ENCODE measurements at regions not wholly inside any gene's neighbourhood (a gene's known extent, or its start where the extent isn't known, plus 50 kb on each side); places are given as distances from the start of the nearest gene placed in this dataset.

DNA sequence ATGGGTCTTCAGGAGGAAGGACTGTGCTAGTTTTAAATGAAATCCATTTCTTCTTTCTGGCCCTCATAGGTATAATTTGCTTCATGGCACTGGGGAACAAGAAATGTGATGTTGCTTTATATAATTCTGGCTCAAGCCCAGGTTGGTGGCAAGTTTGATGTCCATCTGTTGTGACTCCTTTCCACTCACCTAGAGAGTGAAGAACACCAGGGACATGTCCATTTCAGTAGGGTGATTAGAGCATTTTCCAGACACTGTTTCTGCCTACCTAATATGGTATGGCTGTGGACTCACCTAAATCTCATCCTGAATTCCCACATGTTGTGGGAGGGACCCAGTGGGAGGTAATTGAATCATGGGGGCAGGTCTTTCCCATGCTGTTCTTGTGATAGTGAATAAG is 278.1 kb downstream of the LMX1A start:
- H3K36me3 ChIP-seq (ENCODE audit: insufficient read depth, low read length), result no peaks in the 10 kb centered on the region
- H3F3A ChIP-seq (ENCODE audit: insufficient read depth, low read length, poor library complexity, severe bottlenecking), result no peaks in the 10 kb centered on the region
- no peaks in the 10 kb centered on the region for H3K9me2 ChIP-seq (ENCODE audit: insufficient read depth, low read length)
- H3K27ac ChIP-seq (ENCODE audit: low read length), result no peak overlapping the region
- H4K20me1 ChIP-seq (ENCODE audit: insufficient read depth), result no peaks in the 10 kb centered on the region
- TF ChIP-seq EP300 (conservative IDR thresholded peaks at IDR 0.05; ENCODE audit: poor library complexity, severe bottlenecking), result no peak
- TF ChIP-seq, protein P1, sequence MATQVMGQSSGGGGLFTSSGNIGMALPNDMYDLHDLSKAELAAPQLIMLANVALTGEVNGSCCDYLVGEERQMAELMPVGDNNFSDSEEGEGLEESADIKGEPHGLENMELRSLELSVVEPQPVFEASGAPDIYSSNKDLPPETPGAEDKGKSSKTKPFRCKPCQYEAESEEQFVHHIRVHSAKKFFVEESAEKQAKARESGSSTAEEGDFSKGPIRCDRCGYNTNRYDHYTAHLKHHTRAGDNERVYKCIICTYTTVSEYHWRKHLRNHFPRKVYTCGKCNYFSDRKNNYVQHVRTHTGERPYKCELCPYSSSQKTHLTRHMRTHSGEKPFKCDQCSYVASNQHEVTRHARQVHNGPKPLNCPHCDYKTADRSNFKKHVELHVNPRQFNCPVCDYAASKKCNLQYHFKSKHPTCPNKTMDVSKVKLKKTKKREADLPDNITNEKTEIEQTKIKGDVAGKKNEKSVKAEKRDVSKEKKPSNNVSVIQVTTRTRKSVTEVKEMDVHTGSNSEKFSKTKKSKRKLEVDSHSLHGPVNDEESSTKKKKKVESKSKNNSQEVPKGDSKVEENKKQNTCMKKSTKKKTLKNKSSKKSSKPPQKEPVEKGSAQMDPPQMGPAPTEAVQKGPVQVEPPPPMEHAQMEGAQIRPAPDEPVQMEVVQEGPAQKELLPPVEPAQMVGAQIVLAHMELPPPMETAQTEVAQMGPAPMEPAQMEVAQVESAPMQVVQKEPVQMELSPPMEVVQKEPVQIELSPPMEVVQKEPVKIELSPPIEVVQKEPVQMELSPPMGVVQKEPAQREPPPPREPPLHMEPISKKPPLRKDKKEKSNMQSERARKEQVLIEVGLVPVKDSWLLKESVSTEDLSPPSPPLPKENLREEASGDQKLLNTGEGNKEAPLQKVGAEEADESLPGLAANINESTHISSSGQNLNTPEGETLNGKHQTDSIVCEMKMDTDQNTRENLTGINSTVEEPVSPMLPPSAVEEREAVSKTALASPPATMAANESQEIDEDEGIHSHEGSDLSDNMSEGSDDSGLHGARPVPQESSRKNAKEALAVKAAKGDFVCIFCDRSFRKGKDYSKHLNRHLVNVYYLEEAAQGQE (IDR thresholded peaks at IDR 0.05; ENCODE audit: borderline replicate concordance), result no peak
- TF ChIP-seq MXI1 (conservative IDR thresholded peaks at IDR 0.05; ENCODE audit: poor library complexity, severe bottlenecking), result no peak
- TF ChIP-seq POLR2AphosphoS5 (IDR thresholded peaks at IDR 0.05), result no peak
- TF ChIP-seq, protein P2, sequence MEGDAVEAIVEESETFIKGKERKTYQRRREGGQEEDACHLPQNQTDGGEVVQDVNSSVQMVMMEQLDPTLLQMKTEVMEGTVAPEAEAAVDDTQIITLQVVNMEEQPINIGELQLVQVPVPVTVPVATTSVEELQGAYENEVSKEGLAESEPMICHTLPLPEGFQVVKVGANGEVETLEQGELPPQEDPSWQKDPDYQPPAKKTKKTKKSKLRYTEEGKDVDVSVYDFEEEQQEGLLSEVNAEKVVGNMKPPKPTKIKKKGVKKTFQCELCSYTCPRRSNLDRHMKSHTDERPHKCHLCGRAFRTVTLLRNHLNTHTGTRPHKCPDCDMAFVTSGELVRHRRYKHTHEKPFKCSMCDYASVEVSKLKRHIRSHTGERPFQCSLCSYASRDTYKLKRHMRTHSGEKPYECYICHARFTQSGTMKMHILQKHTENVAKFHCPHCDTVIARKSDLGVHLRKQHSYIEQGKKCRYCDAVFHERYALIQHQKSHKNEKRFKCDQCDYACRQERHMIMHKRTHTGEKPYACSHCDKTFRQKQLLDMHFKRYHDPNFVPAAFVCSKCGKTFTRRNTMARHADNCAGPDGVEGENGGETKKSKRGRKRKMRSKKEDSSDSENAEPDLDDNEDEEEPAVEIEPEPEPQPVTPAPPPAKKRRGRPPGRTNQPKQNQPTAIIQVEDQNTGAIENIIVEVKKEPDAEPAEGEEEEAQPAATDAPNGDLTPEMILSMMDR (IDR thresholded peaks at IDR 0.05; ENCODE audit: poor library complexity, severe bottlenecking), result no peak
- no peak for TF ChIP-seq TAF1 (IDR thresholded peaks at IDR 0.05; ENCODE audit: low read depth)
- no peak for TF ChIP-seq SMC3 (conservative IDR thresholded peaks at IDR 0.05; ENCODE audit: poor library complexity)
- TF ChIP-seq RAD21 (conservative IDR thresholded peaks at IDR 0.05), result no peak
- no peak for TF ChIP-seq EZH2 (IDR thresholded peaks at IDR 0.05; ENCODE audit: borderline replicate concordance, insufficient read depth, low read length, poor library complexity, severe bottlenecking)
- H3K27me3 ChIP-seq (ENCODE audit: insufficient read depth, low read depth, low read length), result no peaks in the 10 kb centered on the region
- H2AFZ ChIP-seq (ENCODE audit: low read depth, low read length), result no peak overlapping the region
- H3K4me2 ChIP-seq (ENCODE audit: low read length), result no peak overlapping the region
- no peak overlapping the region for H3K9ac ChIP-seq (ENCODE audit: low read length)
- no peaks in the 10 kb centered on the region for H3K9me3 ChIP-seq (ENCODE audit: low read length)
- no peaks in the 10 kb centered on the region for H3K79me2 ChIP-seq (replicated peaks; ENCODE audit: insufficient read depth, low read length)
- H3K4me3 ChIP-seq (ENCODE audit: low read length), result no peak overlapping the region

DNA sequence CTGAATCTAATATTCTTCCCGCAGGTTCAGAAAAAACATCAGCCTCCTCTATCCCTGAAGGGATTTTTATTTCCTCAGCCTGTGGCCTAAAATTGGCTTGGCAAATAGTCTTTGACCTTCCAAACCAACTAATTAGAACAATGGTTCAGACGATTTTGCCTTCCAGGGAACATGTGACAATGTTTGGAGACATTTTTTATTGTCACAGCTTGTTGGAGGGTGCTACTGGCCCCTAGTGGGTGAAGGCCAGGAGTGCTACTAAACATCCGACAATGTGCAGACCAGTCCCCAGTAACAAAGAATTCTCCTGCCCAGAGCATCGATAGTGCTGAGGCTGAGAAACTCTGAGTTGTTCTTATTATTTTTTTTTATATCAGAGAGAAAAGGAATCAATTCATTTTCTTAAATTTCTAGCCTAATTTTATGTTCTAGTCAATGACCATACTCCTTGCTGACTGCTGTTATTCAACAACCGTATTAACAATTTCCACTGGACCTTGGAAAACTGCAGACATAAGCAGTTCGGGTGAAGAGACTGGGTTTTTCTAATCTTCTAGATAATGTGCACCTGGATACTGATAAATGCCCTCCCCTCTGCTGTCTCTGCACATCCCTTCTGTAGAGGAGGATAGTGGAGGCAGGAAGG is 280.7 kb downstream of the LMX1A start:
- Histone ChIP-seq H3K9ac (ENCODE audit: low read length) (no peak overlapping the region), H3K9me2 (ENCODE audit: insufficient read depth, low read length) (no peaks in the 10 kb centered on the region), H3K4me2 (ENCODE audit: low read length) (no peak overlapping the region), H3K36me3 (ENCODE audit: insufficient read depth, low read length) (no peaks in the 10 kb centered on the region), H3K9me3 (ENCODE audit: low read length) (no peaks in the 10 kb centered on the region), H3K4me3 (ENCODE audit: low read length) (no peak overlapping the region), H4K20me1 (ENCODE audit: insufficient read depth) (no peaks in the 10 kb centered on the region), H3F3A (ENCODE audit: insufficient read depth, low read length, poor library complexity, severe bottlenecking) (no peaks in the 10 kb centered on the region), H3K27me3 (ENCODE audit: insufficient read depth, low read depth, low read length) (no peaks in the 10 kb centered on the region), H3K27ac (ENCODE audit: low read length) (no peak overlapping the region), H3K79me2 (replicated peaks; ENCODE audit: insufficient read depth, low read length) (no peaks in the 10 kb centered on the region), H2AFZ (ENCODE audit: low read depth, low read length) (no peak overlapping the region)
- no peak for TF ChIP-seq TAF1 (IDR thresholded peaks at IDR 0.05; ENCODE audit: low read depth)
- TF ChIP-seq EZH2 (IDR thresholded peaks at IDR 0.05; ENCODE audit: borderline replicate concordance, insufficient read depth, low read length, poor library complexity, severe bottlenecking), result no peak
- TF ChIP-seq, protein P2 (IDR thresholded peaks at IDR 0.05; ENCODE audit: poor library complexity, severe bottlenecking), result peak; percentile 62
- peak; percentile 54 for TF ChIP-seq SMC3 (conservative IDR thresholded peaks at IDR 0.05; ENCODE audit: poor library complexity)
- peak; percentile 62 for TF ChIP-seq RAD21 (conservative IDR thresholded peaks at IDR 0.05)
- TF ChIP-seq EP300 (conservative IDR thresholded peaks at IDR 0.05; ENCODE audit: poor library complexity, severe bottlenecking), result no peak
- TF ChIP-seq POLR2AphosphoS5 (IDR thresholded peaks at IDR 0.05), result no peak
- no peak for TF ChIP-seq MXI1 (conservative IDR thresholded peaks at IDR 0.05; ENCODE audit: poor library complexity, severe bottlenecking)
